Cardiac muscle cell (in vitro differentiated cells and primary cell): ENCODE measurements at regions not wholly inside any gene's neighbourhood (a gene's known extent, or its start where the extent isn't known, plus 50 kb on each side); places are given as distances from the start of the nearest gene placed in this dataset.

Experiments used
- DNase-seq, 2 donors: peaks; one replicate each; pipeline versions ENCODE4 v3.0.0 to v3.0.0-alpha.2; 2010 to 2017; ENCODE audit warnings: low read depth in 1 of 2, low spot score in 1 of 2
- H3K27ac ChIP-seq: fragments of 200-600 bp; sonication (generic); 2 replicates; pipeline ENCODE4 v1.5.1; 2016
- H3K27me3 ChIP-seq: fragments of 200-600 bp; sonication (generic); 2 replicates; pipeline ENCODE4 v1.6.0; 2016; ENCODE audit warnings: control low read depth
- H3K36me3 ChIP-seq: fragments of 200-600 bp; sonication (generic); 2 replicates; pipeline ENCODE4 v1.5.1; 2016; ENCODE audit warnings: control low read depth
- H3K4me1 ChIP-seq: fragments of 200-600 bp; sonication (generic); 2 replicates; pipeline ENCODE4 v1.8.1; 2017; ENCODE audit warnings: low read depth, mild to moderate bottlenecking, mixed run types
- H3K4me3 ChIP-seq: fragments of 200-600 bp; sonication (generic); 2 replicates; pipeline ENCODE4 v1.5.1; 2016; ENCODE audit warnings: mild to moderate bottlenecking
- H3K9me3 ChIP-seq: fragments of 200-600 bp; sonication (generic); 2 replicates; pipeline ENCODE4 v1.5.1; 2017; ENCODE audit warnings: low read depth, mild to moderate bottlenecking, control low read depth
- CTCF ChIP-seq: IDR thresholded peaks from 2 replicates; pipeline ENCODE4 v1.5.1; 2012; ENCODE audit warnings: low read depth, mild to moderate bottlenecking, low read length

- no peak for TF ChIP-seq CTCF
- no peaks in the 10 kb centered on the region for H3K36me3 ChIP-seq
- no peak overlapping the region for H3K27ac ChIP-seq
- H3K4me1 ChIP-seq: peaks cover 6% of the 10 kb centered on the region
- H3K27me3 ChIP-seq: no peaks in the 10 kb centered on the region
- no peaks in the 10 kb centered on the region for H3K9me3 ChIP-seq
- DNase-seq: no peak
- no peak overlapping the region for H3K4me3 ChIP-seq
Observed at GRCh38 chr6:105458551-105458950, 55.7 kb upstream of the PREP start.

DNA sequence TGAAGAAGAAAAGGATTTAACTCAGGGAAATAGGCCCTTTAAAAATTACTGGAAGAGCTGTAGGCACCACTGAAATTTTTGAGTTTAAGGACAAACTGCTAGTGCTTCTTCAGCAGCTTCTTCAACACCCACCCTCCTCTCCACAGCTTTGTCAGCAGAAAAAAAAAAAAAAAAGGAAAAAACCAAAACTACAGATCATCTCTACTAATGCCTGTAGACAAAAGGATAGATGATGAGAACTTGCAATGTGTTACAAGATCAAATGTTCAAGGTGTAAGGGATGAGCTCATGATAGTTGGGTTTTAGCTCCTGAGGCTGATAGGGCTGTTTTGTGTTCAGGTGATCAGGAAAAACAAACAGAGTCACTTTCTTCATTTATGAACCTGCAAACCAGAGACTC lies 55.2 kb upstream of the PREP start:
- Histone ChIP-seq H3K9me3 (no peaks in the 10 kb centered on the region), H3K27me3 (no peaks in the 10 kb centered on the region), H3K36me3 (no peaks in the 10 kb centered on the region), H3K4me3 (no peak overlapping the region), H3K27ac (no peak overlapping the region), H3K4me1 (peaks cover 6% of the 10 kb centered on the region)
- no peak for DNase-seq
- no peak for TF ChIP-seq CTCF

- no peaks in the 10 kb centered on the region for H3K36me3 ChIP-seq
- TF ChIP-seq CTCF: no peak
- H3K9me3 ChIP-seq: no peaks in the 10 kb centered on the region
- no peak for DNase-seq
- H3K27ac ChIP-seq: no peak overlapping the region
- H3K4me3 ChIP-seq: no peak overlapping the region
- peaks cover 6% of the 10 kb centered on the region for H3K4me1 ChIP-seq
- no peaks in the 10 kb centered on the region for H3K27me3 ChIP-seq
Observed at GRCh38 chr6:105453968-105454367, 51.1 kb upstream of the PREP start.

- Histone ChIP-seq H3K9me3 (no peaks in the 10 kb centered on the region), H3K27ac (no peak overlapping the region)
- no peak for TF ChIP-seq CTCF
Observed at GRCh38 chr6:105452924-105453756, 50.3 kb upstream of the PREP start.

More at GRCh38 chr6:105452924-105453756, 50.3 kb upstream of the PREP start:
- no peak overlapping the region for H3K4me3 ChIP-seq
- H3K4me1 ChIP-seq: peaks cover 6% of the 10 kb centered on the region
- H3K27me3 ChIP-seq: no peaks in the 10 kb centered on the region
- no peaks in the 10 kb centered on the region for H3K36me3 ChIP-seq
- no peak for DNase-seq
